Keratinocyte (primary cell): ENCODE measurements at regions not wholly inside any gene's neighbourhood (a gene's known extent, or its start where the extent isn't known, plus 50 kb on each side); places are given as distances from the start of the nearest gene placed in this dataset.

Experiments
- DNase-seq: peaks from one replicate; pipeline ENCODE4 v3.0.0-alpha.2; 2011; ENCODE audit warnings: low read depth, missing footprints, low spot score
- FAIRE-seq: peaks from 2 replicates; lab custom pipeline; 2011; peaks lifted over from hg19 to GRCh38; lab: Jason Lieb, UNC
- H2AFZ ChIP-seq: 2 replicates; pipeline ENCODE4 v1.6.0; 2012; ENCODE audit warnings: low read length, control low read depth, inconsistent platforms; ENCODE audit not compliant: control insufficient read depth
- H3K27ac ChIP-seq: 2 replicates; pipeline ENCODE4 v1.5.1; 2011; ENCODE audit warnings: low read length; ENCODE audit not compliant: control insufficient read depth, insufficient read depth
- H3K27me3 ChIP-seq: 3 replicates; pipeline ENCODE4 v1.6.0; 2011; ENCODE audit warnings: low read length; ENCODE audit not compliant: control insufficient read depth, insufficient read depth; ENCODE audit errors: extremely low read depth
- H3K36me3 ChIP-seq, 2 experiments: 2 replicates in 1 of 2; 3 replicates in 1 of 2; pipeline ENCODE4 v1.5.1; 2011; ENCODE audit warnings: low read length in 2 of 2, mild to moderate bottlenecking in 1 of 2; ENCODE audit not compliant: control insufficient read depth in 2 of 2, insufficient read depth in 2 of 2; ENCODE audit errors: extremely low read depth in 1 of 2
- H3K4me1 ChIP-seq: 3 replicates; pipeline ENCODE4 v1.5.1; 2011; ENCODE audit warnings: low read length; ENCODE audit not compliant: control insufficient read depth, insufficient read depth; ENCODE audit errors: extremely low read depth
- H3K4me2 ChIP-seq: 3 replicates; pipeline ENCODE4 v1.6.0; 2011; ENCODE audit warnings: low read depth, low read length; ENCODE audit not compliant: control insufficient read depth, insufficient read depth; ENCODE audit errors: extremely low read depth
- H3K4me3 ChIP-seq, 3 experiments: fragments of 200-600 bp in 1 of 3; sonication (generic) in 1 of 3; 2 replicates in 2 of 3; 3 replicates in 1 of 3; pipeline ENCODE4 v1.5.1; 2011 to 2016; ENCODE audit warnings: low read length in 3 of 3, mild to moderate bottlenecking in 3 of 3, control low read depth in 2 of 3, inconsistent platforms in 1 of 3, low read depth in 1 of 3, mixed read lengths in 1 of 3, mixed run types in 1 of 3, moderate library complexity in 1 of 3; ENCODE audit not compliant: control insufficient read depth in 2 of 3, insufficient read depth in 2 of 3; ENCODE audit errors: extremely low read depth in 1 of 3
- H3K79me2 ChIP-seq: 2 replicates; pipeline ENCODE4 v1.6.0; 2012; ENCODE audit warnings: low read length; ENCODE audit not compliant: control insufficient read depth, insufficient read depth
- H3K9ac ChIP-seq: 3 replicates; pipeline ENCODE4 v1.6.0; 2011; ENCODE audit warnings: low read length; ENCODE audit not compliant: control insufficient read depth, insufficient read depth; ENCODE audit errors: extremely low read depth
- H3K9me1 ChIP-seq: 3 replicates; pipeline ENCODE4 v1.6.0; 2011; ENCODE audit warnings: low read length; ENCODE audit not compliant: control insufficient read depth, insufficient read depth; ENCODE audit errors: extremely low read depth
- H3K9me3 ChIP-seq: 2 replicates; pipeline ENCODE4 v1.5.1; 2012; ENCODE audit warnings: low read depth, low read length; ENCODE audit not compliant: control insufficient read depth
- H4K20me1 ChIP-seq: 3 replicates; pipeline ENCODE4 v1.6.0; 2011; ENCODE audit warnings: low read length; ENCODE audit not compliant: control insufficient read depth, insufficient read depth; ENCODE audit errors: extremely low read depth
- EZH2 ChIP-seq: IDR thresholded peaks from one replicate; pipeline ENCODE4 v1.6.1; 2012; ENCODE audit warnings: inconsistent platforms, mild to moderate bottlenecking, low read length, moderate library complexity
- dilution Hi-C: fragments of 300-500 bp; cut with MboI; formaldehyde crosslinking; loops from one replicate; pipeline ENCODE4 v1.7.0; 2020; ENCODE audit warnings: low sequenced_read_pairs; ENCODE audit not compliant: extremely low pct_ligation_motif_present
- TF ChIP-seq, protein P1 (sequence below), 3 experiments: IDR thresholded peaks in 1 of 3; conservative IDR thresholded peaks in 1 of 3; optimal IDR thresholded peaks in 1 of 3; 2 replicates in 2 of 3; 3 replicates in 1 of 3; pipeline versions ENCODE3 to v1.5.1; 2011; ENCODE audit warnings: low read length in 3 of 3, mild to moderate bottlenecking in 3 of 3, moderate library complexity in 2 of 3, control low read depth in 1 of 3, inconsistent platforms in 1 of 3; ENCODE audit not compliant: insufficient read depth in 2 of 3; ENCODE audit errors: extremely low read depth in 1 of 3

DNA sequence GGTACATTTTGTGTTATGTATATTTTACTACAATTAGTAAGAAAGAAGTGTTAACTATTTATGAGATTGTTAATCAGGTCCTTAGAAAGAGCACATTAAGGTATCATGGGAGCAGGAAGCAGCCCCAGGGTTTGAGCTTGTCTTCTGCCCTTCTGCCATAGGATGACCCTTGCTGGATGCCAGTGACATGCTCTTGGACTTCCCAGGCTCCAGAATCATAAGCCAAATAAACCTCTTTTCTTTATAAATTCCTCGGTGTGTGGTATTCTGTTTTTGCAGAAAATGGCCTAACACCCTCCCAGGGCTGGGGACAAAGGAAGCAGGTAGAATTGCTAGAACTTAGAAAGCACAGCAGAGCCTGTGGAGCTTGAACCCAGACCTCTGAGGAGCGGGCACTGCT is 164.7 kb downstream of the VRK1 start:
- no peaks in the 10 kb centered on the region for H3K9me1 ChIP-seq
- no peaks in the 10 kb centered on the region for H4K20me1 ChIP-seq
- H3K9me3 ChIP-seq = no peaks in the 10 kb centered on the region
- TF ChIP-seq, protein P1, sequence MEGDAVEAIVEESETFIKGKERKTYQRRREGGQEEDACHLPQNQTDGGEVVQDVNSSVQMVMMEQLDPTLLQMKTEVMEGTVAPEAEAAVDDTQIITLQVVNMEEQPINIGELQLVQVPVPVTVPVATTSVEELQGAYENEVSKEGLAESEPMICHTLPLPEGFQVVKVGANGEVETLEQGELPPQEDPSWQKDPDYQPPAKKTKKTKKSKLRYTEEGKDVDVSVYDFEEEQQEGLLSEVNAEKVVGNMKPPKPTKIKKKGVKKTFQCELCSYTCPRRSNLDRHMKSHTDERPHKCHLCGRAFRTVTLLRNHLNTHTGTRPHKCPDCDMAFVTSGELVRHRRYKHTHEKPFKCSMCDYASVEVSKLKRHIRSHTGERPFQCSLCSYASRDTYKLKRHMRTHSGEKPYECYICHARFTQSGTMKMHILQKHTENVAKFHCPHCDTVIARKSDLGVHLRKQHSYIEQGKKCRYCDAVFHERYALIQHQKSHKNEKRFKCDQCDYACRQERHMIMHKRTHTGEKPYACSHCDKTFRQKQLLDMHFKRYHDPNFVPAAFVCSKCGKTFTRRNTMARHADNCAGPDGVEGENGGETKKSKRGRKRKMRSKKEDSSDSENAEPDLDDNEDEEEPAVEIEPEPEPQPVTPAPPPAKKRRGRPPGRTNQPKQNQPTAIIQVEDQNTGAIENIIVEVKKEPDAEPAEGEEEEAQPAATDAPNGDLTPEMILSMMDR (optimal IDR thresholded peaks at IDR 0.05 in 1 of 3, IDR thresholded peaks at IDR 0.05 in 1 of 3, conservative IDR thresholded peaks at IDR 0.05 in 1 of 3; ENCODE audit: extremely low read depth in 1 of 3, insufficient read depth in 2 of 3, low read length in 3 of 3) = no peak
- no peak for TF ChIP-seq EZH2
- no peaks in the 10 kb centered on the region for H3K36me3 ChIP-seq
- dilution Hi-C loops = no loop called here
- no peak overlapping the region for H3K4me3 ChIP-seq
- no peak for FAIRE-seq
- H3K27me3 ChIP-seq = no peaks in the 10 kb centered on the region
- H3K9ac ChIP-seq = no peak overlapping the region
- no peaks in the 10 kb centered on the region for H3K4me1 ChIP-seq
- H3K27ac ChIP-seq = no peak overlapping the region
- DNase-seq = no peak
- H3K4me2 ChIP-seq = no peak overlapping the region
- no peaks in the 10 kb centered on the region for H3K79me2 ChIP-seq
- no peak overlapping the region for H2AFZ ChIP-seq

DNA sequence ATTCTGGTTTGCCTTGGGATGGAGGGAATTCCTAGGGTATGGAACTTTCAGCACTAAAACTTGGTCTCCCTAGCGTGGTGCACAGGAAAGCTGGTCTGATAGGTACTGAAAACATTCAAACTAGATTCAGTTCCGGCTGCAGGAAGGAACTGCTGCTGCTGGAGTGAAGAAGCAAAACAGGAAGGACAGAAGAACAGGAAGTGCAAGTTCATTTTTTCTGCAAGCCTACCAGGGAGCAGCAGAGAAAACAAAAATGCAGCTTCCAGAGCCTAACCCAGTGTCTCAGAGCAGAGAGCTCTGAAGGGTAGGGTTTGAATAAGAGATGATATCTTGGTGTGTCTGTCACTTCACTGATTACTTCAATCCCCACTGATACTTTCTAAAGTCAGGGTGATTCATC is 165.2 kb downstream of the VRK1 start:
- dilution Hi-C loops = no loop called here

More for the DNA sequence above, 165.2 kb downstream of the VRK1 start:
- DNase-seq (no peak), FAIRE-seq (no peak)
- H3K9me3 ChIP-seq = no peaks in the 10 kb centered on the region
- H3K4me3 ChIP-seq = no peak overlapping the region
- no peaks in the 10 kb centered on the region for H3K4me1 ChIP-seq
- H3K36me3 ChIP-seq = no peaks in the 10 kb centered on the region
- no peaks in the 10 kb centered on the region for H3K79me2 ChIP-seq
- H2AFZ ChIP-seq = no peak overlapping the region
- H3K9ac ChIP-seq = no peak overlapping the region
- TF ChIP-seq, protein P1 (optimal IDR thresholded peaks at IDR 0.05 in 1 of 3, IDR thresholded peaks at IDR 0.05 in 1 of 3, conservative IDR thresholded peaks at IDR 0.05 in 1 of 3; ENCODE audit: extremely low read depth in 1 of 3, insufficient read depth in 2 of 3, low read length in 3 of 3) = no peak
- TF ChIP-seq EZH2 = no peak
- no peak overlapping the region for H3K27ac ChIP-seq
- no peak overlapping the region for H3K4me2 ChIP-seq
- no peaks in the 10 kb centered on the region for H4K20me1 ChIP-seq
- no peaks in the 10 kb centered on the region for H3K27me3 ChIP-seq
- no peaks in the 10 kb centered on the region for H3K9me1 ChIP-seq
